Activated naive CD8-positive, alpha-beta T cell treated with anti-CD3 and anti-CD28 coated beads, Interleukin-2, amount 50 U/mL, for 24 hours (primary cell): ENCODE measurements at regions not wholly inside any gene's neighbourhood (a gene's known extent, or its start where the extent isn't known, plus 50 kb on each side); places are given as distances from the start of the nearest gene placed in this dataset.

Experiments used
- ATAC-seq: fragments of 150-1000 bp; cut with Tn5 transposase; one replicate; pipeline ENCODE4 v1.10.0; 2021
- DNase-seq: peaks from one replicate; pipeline ENCODE4 v3.0.0; 2021
- H3K27ac Mint-ChIP-seq: one replicate; pipeline ENCODE4 v1.8.0; 2021; ENCODE audit warnings: mild to moderate bottlenecking, mixed read lengths
- H3K27me3 Mint-ChIP-seq: one replicate; pipeline ENCODE4 v1.8.0; 2021; ENCODE audit warnings: mixed read lengths
- H3K36me3 Mint-ChIP-seq: one replicate; pipeline ENCODE4 v1.8.0; 2021; ENCODE audit warnings: low read depth, mixed read lengths
- H3K4me1 Mint-ChIP-seq: one replicate; pipeline ENCODE4 v1.8.0; 2021; ENCODE audit warnings: mixed read lengths
- H3K4me3 Mint-ChIP-seq: one replicate; pipeline ENCODE4 v1.8.0; 2021; ENCODE audit warnings: mild to moderate bottlenecking, moderate library complexity, mixed read lengths
- H3K9me3 Mint-ChIP-seq: one replicate; pipeline ENCODE4 v1.8.0; 2021; ENCODE audit warnings: mixed read lengths

GRCh38 chr14:104434214-104435076 lies 145.1 kb upstream of the C14orf180 start:
- ATAC-seq (no peak), DNase-seq (no peak)
- Mint-ChIP-seq H3K4me3 (no peak overlapping the region), H3K27ac (no peak overlapping the region), H3K27me3 (no peaks in the 10 kb centered on the region), H3K36me3 (no peaks in the 10 kb centered on the region), H3K4me1 (no peaks in the 10 kb centered on the region), H3K9me3 (no peaks in the 10 kb centered on the region)

GRCh38 chr14:104435147-104436046 lies 144.2 kb upstream of the C14orf180 start:
- Mint-ChIP-seq H3K9me3 (no peaks in the 10 kb centered on the region), H3K4me3 (no peak overlapping the region), H3K36me3 (no peaks in the 10 kb centered on the region), H3K27me3 (no peaks in the 10 kb centered on the region), H3K4me1 (no peaks in the 10 kb centered on the region), H3K27ac (no peak overlapping the region)
- no peak for DNase-seq
- no peak for ATAC-seq

- no peak for ATAC-seq
- no peaks in the 10 kb centered on the region for H3K27me3 Mint-ChIP-seq
- no peak overlapping the region for H3K4me3 Mint-ChIP-seq
- no peak overlapping the region for H3K27ac Mint-ChIP-seq
- no peak for DNase-seq
- no peaks in the 10 kb centered on the region for H3K4me1 Mint-ChIP-seq
- no peaks in the 10 kb centered on the region for H3K36me3 Mint-ChIP-seq
- no peaks in the 10 kb centered on the region for H3K9me3 Mint-ChIP-seq
These were observed 143.4 kb upstream of the C14orf180 start for GRCh38 chr14:104436047-104436591.

GRCh38 chr14:104436741-104437701 lies 142.5 kb upstream of the C14orf180 start:
- no peaks in the 10 kb centered on the region for H3K9me3 Mint-ChIP-seq
- DNase-seq (no peak), ATAC-seq (no peak)
- H3K4me3 Mint-ChIP-seq = no peak overlapping the region
- no peaks in the 10 kb centered on the region for H3K36me3 Mint-ChIP-seq
- no peaks in the 10 kb centered on the region for H3K4me1 Mint-ChIP-seq
- no peaks in the 10 kb centered on the region for H3K27me3 Mint-ChIP-seq
- no peak overlapping the region for H3K27ac Mint-ChIP-seq

- ATAC-seq = no peak
- Mint-ChIP-seq H3K4me3 (no peak overlapping the region), H3K9me3 (no peaks in the 10 kb centered on the region), H3K36me3 (no peaks in the 10 kb centered on the region), H3K27ac (no peak overlapping the region), H3K4me1 (no peaks in the 10 kb centered on the region), H3K27me3 (no peaks in the 10 kb centered on the region)
- no peak for DNase-seq
These were observed 141.9 kb upstream of the C14orf180 start for GRCh38 chr14:104437703-104438102.

GRCh38 chr14:104438166-104438887 lies 141.2 kb upstream of the C14orf180 start:
- Mint-ChIP-seq H3K27me3 (no peaks in the 10 kb centered on the region), H3K27ac (no peak overlapping the region), H3K36me3 (no peaks in the 10 kb centered on the region), H3K4me1 (no peaks in the 10 kb centered on the region), H3K4me3 (no peak overlapping the region), H3K9me3 (no peaks in the 10 kb centered on the region)
- DNase-seq (no peak), ATAC-seq (no peak)

- Mint-ChIP-seq H3K4me1 (no peaks in the 10 kb centered on the region), H3K4me3 (no peak overlapping the region), H3K36me3 (no peaks in the 10 kb centered on the region), H3K27me3 (no peaks in the 10 kb centered on the region), H3K9me3 (peaks cover 5% of the 10 kb centered on the region), H3K27ac (no peak overlapping the region)
- ATAC-seq (no peak), DNase-seq (no peak)
These were observed 139.9 kb upstream of the C14orf180 start for GRCh38 chr14:104439625-104440024.

GRCh38 chr14:104440297-104440956 lies 139.1 kb upstream of the C14orf180 start:
- Mint-ChIP-seq H3K27ac (no peak overlapping the region), H3K36me3 (no peaks in the 10 kb centered on the region), H3K9me3 (peaks cover 5% of the 10 kb centered on the region), H3K27me3 (no peaks in the 10 kb centered on the region), H3K4me1 (no peaks in the 10 kb centered on the region), H3K4me3 (no peak overlapping the region)
- ATAC-seq (no peak), DNase-seq (no peak)

- Mint-ChIP-seq H3K36me3 (no peaks in the 10 kb centered on the region), H3K4me1 (no peaks in the 10 kb centered on the region), H3K4me3 (no peak overlapping the region), H3K9me3 (peaks cover 5% of the 10 kb centered on the region), H3K27ac (no peak overlapping the region), H3K27me3 (peaks cover 2% of the 10 kb centered on the region)
- DNase-seq (no peak), ATAC-seq (no peak)
These were observed 138.1 kb upstream of the C14orf180 start for GRCh38 chr14:104441275-104442106.

- DNase-seq = no peak
- Mint-ChIP-seq H3K4me1 (no peaks in the 10 kb centered on the region), H3K36me3 (no peaks in the 10 kb centered on the region), H3K9me3 (peaks cover 5% of the 10 kb centered on the region), H3K27me3 (peaks cover 2% of the 10 kb centered on the region), H3K4me3 (no peak overlapping the region), H3K27ac (no peak overlapping the region)
- no peak for ATAC-seq
These were observed 137.4 kb upstream of the C14orf180 start for GRCh38 chr14:104442107-104442551.

- no peak for ATAC-seq
- Mint-ChIP-seq H3K27me3 (peaks cover 3% of the 10 kb centered on the region), H3K4me1 (no peaks in the 10 kb centered on the region), H3K9me3 (peaks cover 5% of the 10 kb centered on the region), H3K36me3 (no peaks in the 10 kb centered on the region), H3K4me3 (no peak overlapping the region), H3K27ac (no peak overlapping the region)
- DNase-seq = no peak
These were observed 136.8 kb upstream of the C14orf180 start for GRCh38 chr14:104442631-104443390.
